Stimulated activated CD4-positive, alpha-beta T cell treated with anti-CD3 and anti-CD28 coated beads, TNF-alpha, amount 100 ng/mL, for 24 hours (primary cell): ENCODE measurements at regions not wholly inside any gene's neighbourhood (a gene's known extent, or its start where the extent isn't known, plus 50 kb on each side); places are given as distances from the start of the nearest gene placed in this dataset.
"Not testable (repeated sequence)": the region's sequence is repeated elsewhere in the genome, so short reads cannot be mapped to it uniquely, and the experiment has no call there.

ENCODE experiments used
- DNase-seq, 3 experiments: peaks; one replicate each; pipeline ENCODE4 v3.0.0-alpha.2; 2020; ENCODE audit warnings: low read depth in 3 of 3

DNA sequence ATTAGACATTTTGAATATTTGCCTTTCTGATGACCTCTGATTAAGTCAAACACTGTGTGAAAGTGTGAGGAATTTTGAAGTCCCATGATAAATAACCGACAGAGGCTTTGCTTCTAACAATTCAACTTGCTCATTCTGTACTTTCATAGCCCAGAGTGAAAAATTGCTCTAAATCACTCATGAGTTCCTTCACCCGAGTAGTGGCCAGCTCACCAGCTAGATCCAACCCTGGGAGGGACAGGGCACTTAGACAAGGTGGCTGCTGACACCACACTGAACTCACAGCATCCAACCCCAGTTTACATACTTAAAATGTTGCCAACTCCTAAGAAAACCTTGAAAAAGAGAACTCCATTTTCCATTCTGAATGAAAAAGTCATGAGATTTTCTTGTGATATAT is 80.0 kb upstream of the LYZL1 start:
- no peak for DNase-seq

DNA sequence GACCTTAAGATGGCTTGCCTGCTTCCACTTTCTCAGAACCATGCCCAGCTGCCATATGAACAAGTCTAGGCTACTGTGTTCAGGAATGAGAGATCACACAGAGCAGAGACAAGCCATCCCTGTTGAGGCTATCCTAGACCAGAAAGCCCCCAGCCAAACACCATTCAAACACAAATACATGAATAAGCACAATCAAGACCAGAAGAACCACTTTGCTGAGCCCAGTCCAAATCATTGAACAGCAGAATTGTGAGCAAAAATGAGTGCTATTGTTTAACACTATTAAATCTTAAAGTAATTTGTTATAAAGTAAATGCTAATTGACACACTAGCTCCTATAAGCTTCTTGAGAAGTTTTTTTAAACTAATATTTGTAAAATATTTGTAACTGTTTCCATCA is 79.0 kb upstream of the LYZL1 start:
- DNase-seq: no peak

DNA sequence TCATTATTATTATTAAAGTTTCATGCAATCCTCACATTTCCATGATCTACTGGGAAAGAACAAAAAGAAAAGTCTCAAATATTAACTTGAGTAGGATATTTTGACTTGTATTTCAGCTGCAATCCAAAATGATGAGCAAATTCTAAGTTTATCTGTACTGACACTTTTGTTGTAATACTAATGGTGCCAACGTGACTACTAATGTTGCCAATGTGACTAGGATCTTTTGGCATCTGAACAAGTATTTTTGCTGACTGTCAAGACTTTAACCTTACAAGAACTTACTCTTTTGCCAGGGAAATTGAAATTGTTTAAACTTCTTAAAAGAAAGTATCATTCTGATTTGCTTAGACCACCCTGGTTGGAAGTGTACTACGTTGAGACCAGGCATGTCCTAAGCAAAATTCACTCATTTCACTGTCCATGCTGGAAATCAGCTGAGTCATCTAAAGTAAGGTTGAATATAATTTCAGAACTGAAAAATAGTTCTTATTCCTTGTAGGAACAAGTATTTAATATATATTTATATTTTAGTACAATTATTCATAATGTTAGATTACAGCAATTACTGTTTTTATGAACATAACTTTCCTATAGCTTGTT is 78.5 kb upstream of the LYZL1 start:
- no peak for DNase-seq

DNA sequence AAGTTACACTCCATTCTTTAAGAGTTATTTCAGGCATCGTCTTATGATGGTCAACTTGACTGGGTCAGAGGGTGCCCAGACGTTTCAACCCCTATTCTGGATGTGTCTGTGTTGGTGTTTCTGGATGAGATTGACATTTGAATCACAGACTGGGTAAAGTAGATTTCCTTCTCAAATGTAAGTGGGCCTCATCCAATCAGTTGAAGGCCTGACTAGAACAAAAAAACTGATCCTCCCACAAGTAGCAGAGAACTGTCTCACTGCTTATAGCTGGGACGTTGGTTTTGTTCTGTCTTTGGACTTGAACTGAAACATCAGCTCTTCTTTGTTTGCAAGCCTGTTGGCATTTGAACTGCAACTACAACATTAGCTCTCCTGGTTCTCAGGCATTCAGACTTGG is 76.3 kb upstream of the LYZL1 start:
- DNase-seq: no peak

DNA sequence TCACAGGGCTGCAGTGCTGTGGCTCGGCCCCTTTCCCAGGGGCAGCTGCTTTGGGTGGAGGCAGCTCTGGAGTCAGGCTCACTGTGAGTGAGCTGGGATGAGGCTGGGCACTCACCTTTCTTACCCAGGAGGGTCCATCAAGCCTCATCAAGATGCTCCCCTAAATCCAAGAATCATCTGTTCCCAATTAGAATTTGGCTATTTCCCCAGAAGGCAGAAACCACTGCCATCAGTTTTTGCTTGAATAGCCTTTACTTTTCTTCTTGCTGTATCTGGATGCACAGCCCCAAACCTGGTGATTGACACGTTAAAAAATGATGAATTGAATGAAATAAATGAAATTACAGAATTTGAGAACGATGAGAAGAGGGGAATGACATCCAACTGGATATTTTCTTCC is 74.3 kb upstream of the LYZL1 start:
- no peak for DNase-seq

DNA sequence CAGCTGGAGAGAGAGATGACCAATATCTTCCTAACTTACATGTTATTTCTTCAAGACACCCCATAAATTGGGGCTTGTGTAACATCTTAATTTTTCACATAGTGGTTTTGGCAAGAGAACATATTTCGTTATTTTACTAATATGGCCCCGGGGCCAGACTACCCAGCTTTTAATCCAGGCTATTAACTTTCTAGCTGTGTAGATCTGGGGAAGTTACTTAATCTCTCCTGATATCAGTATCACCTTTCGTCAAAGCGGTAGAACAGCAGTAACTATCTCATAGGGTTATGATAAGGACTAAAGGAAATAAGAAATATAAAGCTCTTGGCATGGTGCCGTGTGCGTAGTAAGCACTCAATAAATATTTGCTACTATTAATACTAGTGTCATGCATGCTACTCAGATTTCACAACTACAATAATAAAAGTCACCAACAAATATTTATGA is 71.6 kb upstream of the LYZL1 start:
- DNase-seq: no peak

DNA sequence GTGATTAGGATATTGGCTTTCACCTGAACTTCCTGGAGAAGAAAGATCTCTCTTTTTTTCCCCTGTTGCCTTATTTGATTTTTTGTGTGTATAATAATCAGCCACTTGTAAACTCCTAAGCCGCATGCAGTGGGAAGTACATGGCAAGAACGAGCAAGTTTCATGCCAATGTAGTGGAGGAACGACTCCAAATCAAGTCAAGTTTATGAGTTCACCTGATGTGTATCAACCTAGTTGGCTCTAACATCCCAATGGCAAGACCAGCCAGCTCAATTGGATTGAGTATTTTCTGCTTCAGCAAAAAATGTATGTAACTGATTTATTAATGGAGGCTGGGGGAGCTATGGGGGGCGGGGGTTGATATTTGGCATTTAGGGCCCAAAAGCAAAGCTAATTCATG is 65.5 kb upstream of the LYZL1 start:
- DNase-seq: no peak

DNA sequence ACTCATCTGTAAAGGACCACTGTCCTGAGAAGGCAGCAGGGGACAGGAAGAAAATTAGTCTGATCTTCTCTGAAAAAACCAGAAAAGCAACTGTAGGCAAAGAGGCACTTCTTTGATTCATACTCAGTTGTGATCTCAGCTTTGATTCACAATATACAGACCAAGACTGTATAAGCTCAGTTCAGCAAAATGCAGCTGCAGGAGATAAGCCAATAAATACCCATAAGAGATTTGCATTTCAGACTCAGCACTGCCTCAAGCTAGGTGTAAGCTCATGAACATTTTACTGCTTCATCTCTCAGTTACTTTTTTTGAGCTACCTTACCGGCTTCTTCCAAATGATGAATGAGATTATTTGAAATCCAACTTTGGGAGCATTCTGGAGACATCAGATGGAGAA is 64.2 kb upstream of the LYZL1 start:
- no peak for DNase-seq

DNA sequence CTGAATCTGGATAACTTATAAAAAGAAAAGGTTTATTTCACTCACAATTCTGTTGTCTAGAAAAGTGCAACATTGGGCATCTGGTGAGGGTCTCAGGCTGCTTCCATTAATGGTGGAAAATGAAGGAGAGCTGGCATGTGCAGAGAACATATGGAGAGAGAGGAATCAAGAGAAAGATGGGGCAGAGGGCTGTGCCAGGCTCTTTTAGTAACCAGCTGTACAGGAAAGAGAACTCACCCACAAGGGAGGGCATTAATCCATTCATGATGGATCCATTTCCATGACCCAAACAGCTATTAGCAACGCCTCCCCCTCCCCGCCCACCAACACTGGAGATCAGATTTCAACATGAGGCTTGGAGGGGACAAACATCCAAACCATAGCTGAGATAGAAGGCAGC is 61.7 kb upstream of the LYZL1 start:
- DNase-seq: no peak

DNA sequence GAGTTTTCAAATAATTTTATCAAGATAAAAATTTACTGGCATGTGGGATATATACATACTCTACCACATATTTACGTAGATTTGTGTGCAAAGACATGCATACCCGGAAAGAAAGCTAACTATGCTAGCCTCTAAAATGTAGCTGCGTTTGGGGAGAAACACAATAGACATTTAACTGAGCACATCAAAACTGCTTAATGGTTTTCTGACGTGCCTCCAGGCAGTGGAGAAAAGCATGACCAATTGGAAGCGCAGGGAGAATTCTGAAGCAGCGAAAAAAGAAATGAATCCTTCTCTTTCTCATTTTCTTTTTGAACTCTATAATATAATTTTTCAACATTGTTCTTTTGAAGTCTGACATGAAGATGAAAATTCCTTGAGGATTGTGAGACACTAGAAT is 60.3 kb upstream of the LYZL1 start:
- no peak for DNase-seq

DNA sequence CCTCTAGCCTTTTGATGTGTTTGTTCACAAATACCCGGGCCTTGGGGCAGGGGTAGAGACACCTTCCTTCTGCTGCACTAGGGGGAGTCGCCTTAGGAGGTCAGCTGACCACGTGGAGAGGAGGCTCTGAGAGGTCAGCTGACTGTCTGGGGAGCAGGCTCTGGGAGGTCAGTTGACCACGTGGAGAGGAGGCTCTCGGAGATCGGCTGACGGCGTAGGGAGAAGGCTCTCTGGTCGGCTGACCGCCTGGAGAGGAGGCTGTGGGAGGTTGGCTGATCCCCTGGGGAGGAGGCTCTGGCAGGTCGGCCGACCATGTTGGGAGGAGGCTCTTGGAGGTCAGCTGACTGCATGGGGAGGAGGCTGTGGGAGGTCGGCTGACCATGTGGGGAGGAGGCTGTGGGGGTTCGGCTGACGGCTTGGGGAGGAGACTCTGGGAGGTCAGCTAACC is 59.6 kb upstream of the LYZL1 start:
- no peak for DNase-seq

DNA sequence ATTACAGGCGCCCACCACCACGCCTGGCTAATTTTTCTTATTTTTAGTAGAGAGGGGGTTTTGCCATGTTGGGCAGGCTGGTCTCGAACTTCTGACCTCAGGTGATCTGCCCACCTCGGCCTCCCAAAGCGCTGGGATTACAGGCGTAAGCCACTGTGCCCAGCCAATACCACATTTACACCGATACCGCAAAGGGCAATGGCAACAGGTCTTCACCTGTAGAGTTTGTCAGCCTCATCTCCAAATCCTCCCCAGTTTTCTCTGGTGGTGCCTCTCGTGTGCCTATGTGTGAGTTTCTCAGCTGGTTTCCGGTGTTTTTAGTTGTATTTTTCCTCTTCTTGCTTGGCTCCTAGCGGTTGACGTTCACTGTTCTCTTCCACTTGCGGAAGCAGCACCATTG is 52.0 kb upstream of the LYZL1 start:
- not testable (repeated sequence) for DNase-seq

DNA sequence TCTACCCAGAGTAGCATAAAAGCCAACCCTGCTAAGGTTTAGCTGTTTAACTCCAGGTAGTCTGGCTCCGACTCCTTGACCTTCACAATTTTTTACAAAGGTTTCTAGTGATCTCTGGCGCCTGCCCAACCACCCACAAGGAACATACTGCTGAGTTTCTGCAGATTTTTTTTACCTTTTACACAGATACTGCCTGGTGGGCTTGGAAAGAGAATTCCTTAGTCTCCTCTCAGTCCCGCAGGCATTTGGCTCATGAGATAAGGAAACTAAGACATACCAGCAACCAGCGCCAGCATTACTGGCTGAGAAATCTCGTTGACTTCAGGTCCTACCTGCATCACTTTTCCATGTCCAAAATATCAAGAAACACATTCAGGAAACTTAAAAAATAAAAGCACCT is 51.1 kb upstream of the LYZL1 start:
- no peak for DNase-seq

DNA sequence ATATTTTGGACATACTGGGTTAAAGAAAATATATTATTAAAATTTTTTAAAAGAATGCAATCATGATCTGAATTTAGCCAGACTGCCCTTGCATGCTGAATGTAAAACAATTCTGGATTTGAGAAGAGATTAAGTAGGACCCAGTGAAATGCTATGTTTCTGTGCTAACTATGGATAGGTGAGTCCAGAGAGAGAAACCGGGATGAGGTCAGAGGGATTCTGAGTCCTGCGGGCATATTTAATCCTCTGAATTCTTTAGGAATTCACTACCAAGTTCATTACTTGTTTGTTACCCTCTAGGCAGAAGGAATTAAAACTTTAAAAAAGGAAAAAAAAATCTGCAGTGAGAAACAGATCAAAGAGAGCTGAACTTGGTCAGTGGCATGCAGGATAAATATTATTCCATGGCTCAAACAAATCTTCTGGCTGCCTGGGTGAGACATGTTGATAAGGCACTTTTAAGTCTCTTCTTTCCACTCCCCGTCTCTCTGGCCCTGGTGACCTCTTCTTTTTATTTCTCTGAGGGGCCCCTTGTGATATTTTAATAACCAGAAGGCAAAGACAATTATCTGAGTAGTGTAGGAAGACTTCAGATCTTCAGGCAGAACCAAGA is 50.2 kb upstream of the LYZL1 start:
- no peak for DNase-seq
